GM10248 (cell line): ENCODE measurements at regions not wholly inside any gene's neighbourhood (a gene's known extent, or its start where the extent isn't known, plus 50 kb on each side); places are given as distances from the start of the nearest gene placed in this dataset.

Experiments
- CTCF ChIA-PET: fragments of 300-600 bp; sonication (Branson Sonifier 250); formaldehyde crosslinking; extraction: SDS; loops from one replicate; lab custom pipeline; 2021; ENCODE audit warnings: antibody characterized with exemption; lab: Yijun Ruan, JAX
- POLR2A ChIA-PET: fragments of 350-650 bp; sonication (Branson Sonifier 250); formaldehyde crosslinking; extraction: SDS; loops from one replicate; lab custom pipeline; 2020; ENCODE audit warnings: antibody characterized with exemption; lab: Yijun Ruan, JAX
- DNase-seq: peaks from one replicate; pipeline ENCODE4 v3.0.0; 2012; ENCODE audit errors: extremely low spot score
- CTCF ChIP-seq: IDR thresholded peaks from 2 replicates; pipeline ENCODE4 v1.5.1; 2012; ENCODE audit warnings: mild to moderate bottlenecking, low read depth; ENCODE audit errors: extremely low read depth, missing control alignments, control extremely low read depth

GRCh38 chrX:74171465-74171864 lies 132.5 kb upstream of the ZCCHC13 start:
- DNase-seq: no peak
- no peak for TF ChIP-seq CTCF
- POLR2A ChIA-PET: no interaction called here
- CTCF ChIA-PET: no interaction called here

- no peak for DNase-seq
- TF ChIP-seq CTCF: no peak
- ChIA-PET CTCF (interaction anchor here (1.0 kb wide), 1 partner anchor 19 kb away, joined by 3 read pairs; no protein-coding TSS in a partner anchor), POLR2A (no interaction called here)
Observed at GRCh38 chrX:74162199-74162598, 141.8 kb upstream of the ZCCHC13 start.

GRCh38 chrX:74160816-74161215 lies 143.2 kb upstream of the ZCCHC13 start:
- POLR2A ChIA-PET: no interaction called here
- CTCF ChIA-PET: interaction anchor here (1.3 kb wide), 1 partner anchor 27 kb away, joined by 5 read pairs; no protein-coding TSS in a partner anchor
- TF ChIP-seq CTCF: no peak
- DNase-seq: no peak

- CTCF ChIA-PET: interaction anchor here (1.3 kb wide), 1 partner anchor 27 kb away, joined by 5 read pairs; no protein-coding TSS in a partner anchor
- TF ChIP-seq CTCF: no peak
- POLR2A ChIA-PET: no interaction called here
- DNase-seq: no peak
Observed at GRCh38 chrX:74160358-74160757, 143.6 kb upstream of the ZCCHC13 start.

- POLR2A ChIA-PET: no interaction called here
- no peak for DNase-seq
- no peak for TF ChIP-seq CTCF
- CTCF ChIA-PET: no interaction called here
Observed at GRCh38 chrX:74147439-74147838, 156.5 kb upstream of the ZCCHC13 start.

GRCh38 chrX:74138943-74139342 lies 165.0 kb upstream of the ZCCHC13 start:
- no peak for TF ChIP-seq CTCF
- POLR2A ChIA-PET: no interaction called here
- CTCF ChIA-PET: no interaction called here
- DNase-seq: no peak
